Mesendoderm (in vitro differentiated cells): ENCODE measurements at regions not wholly inside any gene's neighbourhood (a gene's known extent, or its start where the extent isn't known, plus 50 kb on each side); places are given as distances from the start of the nearest gene placed in this dataset.
"Not testable (repeated sequence)": the region's sequence is repeated elsewhere in the genome, so short reads cannot be mapped to it uniquely, and the experiment has no call there.

ENCODE experiments used
- DNase-seq: peaks from one replicate; pipeline ENCODE4 v3.0.0; 2013
- H2AK5ac ChIP-seq: 2 replicates; pipeline ENCODE4 v1.6.1; 2013; ENCODE audit warnings: low read length, inconsistent platforms
- H2BK120ac ChIP-seq: 2 replicates; pipeline ENCODE4 v1.6.1; 2013; ENCODE audit warnings: low read depth, mild to moderate bottlenecking, low read length, moderate library complexity, mixed read lengths
- H2BK15ac ChIP-seq: replicated peaks from 2 replicates; pipeline ENCODE4 v1.6.1; 2013; ENCODE audit warnings: low read depth, mild to moderate bottlenecking, moderate library complexity
- H2BK5ac ChIP-seq: 2 replicates; pipeline ENCODE4 v1.6.1; 2013; ENCODE audit warnings: low read length, inconsistent platforms
- H3K18ac ChIP-seq: 2 replicates; pipeline ENCODE4 v1.6.1; 2013; ENCODE audit warnings: mild to moderate bottlenecking, low read length, mixed read lengths
- H3K23ac ChIP-seq: one replicate; pipeline ENCODE4 v1.6.1; 2013; ENCODE audit warnings: low read length
- H3K27ac ChIP-seq: 2 replicates; pipeline ENCODE4 v1.5.1; 2013; ENCODE audit warnings: low read depth, mild to moderate bottlenecking, inconsistent platforms, low read length, moderate library complexity
- H3K27me3 ChIP-seq: 2 replicates; pipeline ENCODE4 v1.6.1; 2013; ENCODE audit warnings: low read length, control low read depth, mild to moderate bottlenecking, inconsistent platforms; ENCODE audit not compliant: insufficient read depth, poor library complexity
- H3K36me3 ChIP-seq: 2 replicates; pipeline ENCODE4 v1.6.1; 2013; ENCODE audit warnings: low read length, inconsistent platforms; ENCODE audit not compliant: control insufficient read depth, insufficient read depth
- H3K4ac ChIP-seq: one replicate; pipeline ENCODE4 v1.6.1; 2013; ENCODE audit warnings: low read depth, mild to moderate bottlenecking, low read length, moderate library complexity
- H3K4me1 ChIP-seq: 2 replicates; pipeline ENCODE4 v1.6.1; 2013; ENCODE audit warnings: low read depth, low read length, inconsistent platforms; ENCODE audit not compliant: control insufficient read depth
- H3K4me2 ChIP-seq: 2 replicates; pipeline ENCODE4 v1.6.1; 2013; ENCODE audit warnings: low read length
- H3K4me3 ChIP-seq: 2 replicates; pipeline ENCODE4 v1.5.1; 2013; ENCODE audit warnings: mild to moderate bottlenecking, low read length
- H3K56ac ChIP-seq: one replicate; pipeline ENCODE4 v1.6.1; 2013; ENCODE audit warnings: low read length
- H3K79me1 ChIP-seq: 2 replicates; pipeline ENCODE4 v1.6.1; 2013; ENCODE audit warnings: low read length, inconsistent platforms
- H3K79me2 ChIP-seq: 2 replicates; pipeline ENCODE4 v1.6.1; 2013; ENCODE audit warnings: mild to moderate bottlenecking, low read length; ENCODE audit not compliant: control insufficient read depth, insufficient read depth
- H3K9ac ChIP-seq: 2 replicates; pipeline ENCODE4 v1.6.1; 2013; ENCODE audit warnings: low read length, inconsistent platforms
- H4K5ac ChIP-seq: one replicate; pipeline ENCODE4 v1.6.1; 2013; ENCODE audit warnings: low read length
- H4K8ac ChIP-seq: one replicate; pipeline ENCODE4 v1.6.1; 2013; ENCODE audit warnings: low read depth, mild to moderate bottlenecking, control low read depth, low read length, moderate library complexity
- WGBS: extraction: QIAGEN DNeasy Blood & Tissue Kit; methylation state at CpG from one replicate; pipeline ENCODE4 v1.1.7; 2013; ENCODE audit warnings: low lambda C conversion rate, missing lambda C conversion rate; ENCODE audit not compliant: insufficient coverage; ENCODE audit errors: extremely low coverage; 5-methylcytosine and 5-hydroxymethylcytosine counted together

DNA sequence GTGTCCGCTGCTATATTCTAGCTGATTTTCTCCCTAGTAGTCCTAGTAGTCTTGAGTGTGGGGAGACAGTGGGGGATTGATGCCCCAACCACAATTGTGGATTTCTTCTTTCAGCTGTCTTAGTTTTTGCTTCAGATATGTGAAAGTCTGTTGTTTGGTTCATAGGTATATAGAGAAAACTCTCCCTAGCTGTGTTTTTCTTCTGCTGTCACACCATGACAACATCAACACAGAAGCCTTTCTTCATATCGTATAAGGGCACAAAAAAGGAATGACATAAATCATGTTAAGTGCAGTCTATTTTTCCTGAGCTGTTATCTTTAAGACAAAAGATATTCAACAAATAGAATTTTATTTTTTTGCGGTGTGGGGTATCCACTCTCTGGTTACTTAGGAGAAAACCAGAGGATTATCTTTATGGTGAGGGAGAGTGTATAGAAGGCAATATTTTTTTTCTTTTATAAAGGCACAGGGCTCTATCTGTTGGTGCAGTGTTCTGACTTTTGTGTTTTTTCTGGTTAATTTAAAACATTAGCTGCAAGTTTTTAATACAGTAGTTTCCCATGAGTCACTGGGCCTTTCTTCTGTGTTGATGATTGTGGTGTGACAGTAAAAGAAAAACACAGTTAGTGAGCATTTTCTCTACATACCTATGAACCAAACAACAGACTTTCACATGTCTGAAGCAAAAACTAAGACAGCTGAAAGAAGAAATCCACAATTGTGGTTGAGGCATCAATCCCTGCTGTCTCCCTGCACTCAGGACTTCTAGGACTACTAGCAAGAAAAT, 139.3 kb upstream of the PLGLB2 start:
- H3K23ac ChIP-seq, result not testable (repeated sequence)

DNA sequence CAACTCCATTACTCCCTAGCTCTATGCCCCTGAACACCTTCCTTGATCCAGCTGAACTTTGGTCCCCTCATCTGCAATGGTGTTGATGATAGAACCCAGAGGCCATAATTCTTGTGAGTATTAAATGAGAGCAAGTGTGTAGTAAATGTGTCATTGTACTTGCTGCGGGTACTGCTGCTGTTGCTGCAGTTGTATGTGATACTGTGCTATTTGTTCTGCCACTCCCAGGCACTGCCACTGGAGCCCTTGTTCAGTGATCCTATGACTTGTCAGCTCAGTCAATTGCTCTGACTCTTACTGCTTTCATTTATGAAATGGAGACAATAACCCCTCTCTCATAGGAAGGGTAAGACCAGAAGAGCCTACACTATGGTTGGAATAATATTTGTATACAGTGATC, 136.9 kb upstream of the PLGLB2 start:
- not testable (repeated sequence) for H3K36me3 ChIP-seq, H3K4me2 ChIP-seq, H3K4me3 ChIP-seq, H4K5ac ChIP-seq, H3K4me1 ChIP-seq, H3K18ac ChIP-seq, H2BK5ac ChIP-seq, H2BK15ac ChIP-seq, H3K27me3 ChIP-seq, H3K4ac ChIP-seq, H2BK120ac ChIP-seq, H3K79me1 ChIP-seq, H4K8ac ChIP-seq, H2AK5ac ChIP-seq, H3K56ac ChIP-seq, H3K79me2 ChIP-seq, H3K27ac ChIP-seq, DNase-seq, H3K9ac ChIP-seq, H3K23ac ChIP-seq
- no CpG with 5 or more reads among the region's 1 CpG for WGBS

More for the DNA sequence above, 139.3 kb upstream of the PLGLB2 start:
- not testable (repeated sequence) for H3K4me3 ChIP-seq, H3K56ac ChIP-seq, H4K5ac ChIP-seq, H3K79me2 ChIP-seq, H3K9ac ChIP-seq, DNase-seq, H3K4me1 ChIP-seq, H4K8ac ChIP-seq, H2BK15ac ChIP-seq, H3K18ac ChIP-seq, H3K27me3 ChIP-seq, H2BK5ac ChIP-seq, H3K4ac ChIP-seq, H3K79me1 ChIP-seq, H2BK120ac ChIP-seq, H3K27ac ChIP-seq, H3K4me2 ChIP-seq, H2AK5ac ChIP-seq, H3K36me3 ChIP-seq
- no CpG with 5 or more reads among the region's 3 CpGs for WGBS

DNA sequence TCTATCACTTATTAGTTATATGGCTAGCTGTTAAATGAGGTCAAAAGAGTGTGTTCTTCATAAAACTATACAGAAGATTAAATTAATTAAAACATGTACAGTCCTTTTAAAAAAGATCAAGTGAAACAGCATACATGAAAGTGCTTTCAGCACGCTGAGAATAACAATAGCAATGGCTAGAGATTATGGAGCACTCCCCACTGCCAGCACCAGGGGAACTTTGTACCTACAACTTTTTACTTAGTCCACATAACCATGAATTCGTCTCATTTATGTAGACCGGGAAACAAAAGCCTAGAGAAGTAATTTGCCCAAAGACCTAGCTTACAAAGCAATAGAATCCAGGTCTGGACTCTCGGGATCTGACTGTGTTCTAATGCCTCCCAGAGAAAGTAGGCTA, 136.5 kb upstream of the PLGLB2 start:
- not testable (repeated sequence) for H3K9ac ChIP-seq, DNase-seq, H3K4me1 ChIP-seq, H3K27me3 ChIP-seq, H2AK5ac ChIP-seq, H4K5ac ChIP-seq, H3K27ac ChIP-seq, H3K18ac ChIP-seq, H3K56ac ChIP-seq, H3K79me1 ChIP-seq, H3K4ac ChIP-seq, H3K4me2 ChIP-seq, H2BK120ac ChIP-seq, H3K79me2 ChIP-seq, H3K4me3 ChIP-seq, H2BK5ac ChIP-seq, H4K8ac ChIP-seq, H2BK15ac ChIP-seq, H3K23ac ChIP-seq, H3K36me3 ChIP-seq
- WGBS, result no CpG with 5 or more reads among the region's 4 CpGs

DNA sequence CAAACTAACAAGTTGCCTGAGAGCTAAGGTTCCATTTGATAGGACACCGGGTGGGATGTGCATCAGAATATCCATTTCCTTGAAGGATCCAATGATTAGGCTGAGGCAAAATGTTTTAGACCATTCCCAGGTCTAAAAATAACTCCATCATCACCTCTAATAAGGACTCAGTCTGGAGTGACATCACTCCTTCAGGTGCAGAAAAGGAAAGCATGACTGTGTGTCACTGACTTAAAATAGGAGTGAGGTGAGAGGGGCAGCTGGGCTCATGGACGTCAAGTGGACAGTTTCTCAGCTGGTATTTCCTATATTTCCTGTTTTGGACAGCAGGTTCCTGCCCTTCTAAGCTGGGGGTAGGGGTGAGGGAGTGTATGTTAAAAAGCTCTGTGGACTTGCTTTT, 135.9 kb upstream of the PLGLB2 start:
- H2BK15ac ChIP-seq, H3K4me2 ChIP-seq, H3K79me1 ChIP-seq, H4K5ac ChIP-seq, DNase-seq, H3K18ac ChIP-seq, H3K79me2 ChIP-seq, H3K27me3 ChIP-seq, H3K36me3 ChIP-seq, H4K8ac ChIP-seq, H3K23ac ChIP-seq, H3K9ac ChIP-seq, H3K4ac ChIP-seq, H2AK5ac ChIP-seq, H2BK120ac ChIP-seq, H3K27ac ChIP-seq, H3K56ac ChIP-seq, H3K4me3 ChIP-seq, H3K4me1 ChIP-seq, H2BK5ac ChIP-seq: not testable (repeated sequence)
- WGBS, result no CpG with 5 or more reads among the region's 2 CpGs

DNA sequence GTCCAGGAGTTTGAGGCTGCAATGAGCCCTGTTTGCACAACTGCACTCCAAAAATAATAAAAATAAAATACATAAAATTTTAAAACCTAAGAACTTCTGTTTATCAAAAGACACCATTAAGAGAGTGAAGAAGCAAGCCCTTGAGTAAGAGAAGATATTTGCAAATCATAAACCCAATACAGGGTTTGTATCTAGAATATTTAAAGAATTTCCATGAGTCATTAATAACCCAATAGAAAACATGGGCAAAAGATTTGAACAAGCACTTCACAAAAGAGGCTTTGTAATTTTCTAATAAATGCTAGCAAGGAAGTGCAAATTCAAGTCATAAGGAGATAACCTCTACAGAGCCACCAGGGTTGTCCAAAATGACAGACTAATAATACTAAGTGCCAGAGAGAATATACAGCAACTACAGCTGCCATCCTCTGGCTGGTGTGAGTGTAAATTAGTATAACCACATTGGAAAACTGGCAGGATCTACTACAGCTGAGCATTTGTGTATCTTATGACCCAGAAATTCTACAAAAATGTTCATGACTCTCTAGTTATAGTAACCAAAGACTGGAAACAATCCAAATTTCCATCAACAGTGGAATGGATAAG, 133.0 kb upstream of the PLGLB2 start:
- H3K4me1 ChIP-seq, H3K27me3 ChIP-seq, H3K4ac ChIP-seq, H4K8ac ChIP-seq, H3K79me1 ChIP-seq, H3K23ac ChIP-seq, H3K4me3 ChIP-seq, DNase-seq, H3K9ac ChIP-seq, H3K79me2 ChIP-seq, H2BK15ac ChIP-seq, H3K4me2 ChIP-seq, H4K5ac ChIP-seq, H3K27ac ChIP-seq, H2BK120ac ChIP-seq, H3K56ac ChIP-seq, H3K18ac ChIP-seq, H3K36me3 ChIP-seq, H2BK5ac ChIP-seq, H2AK5ac ChIP-seq: not testable (repeated sequence)

DNA sequence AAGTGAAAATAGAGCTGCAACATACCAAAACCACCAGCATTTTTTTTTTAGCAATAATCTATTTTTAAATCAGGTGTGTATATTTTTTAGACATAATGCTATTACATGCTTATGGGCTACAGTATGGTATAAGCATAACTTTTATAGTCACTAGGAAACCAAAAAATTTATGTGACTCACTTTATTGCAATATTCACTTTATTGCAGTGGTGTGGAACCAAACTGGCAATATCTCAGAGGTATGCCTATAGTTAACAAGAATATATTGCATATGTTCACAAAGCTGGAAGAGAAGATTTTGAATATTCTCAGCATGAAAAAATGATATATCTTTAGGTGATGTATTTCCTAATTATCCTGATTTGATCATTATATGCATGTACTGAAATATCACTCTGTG, 128.8 kb upstream of the PLGLB2 start:
- H3K4me3 ChIP-seq, H2AK5ac ChIP-seq, H2BK5ac ChIP-seq, H2BK120ac ChIP-seq, H4K8ac ChIP-seq, H3K79me1 ChIP-seq, H3K27me3 ChIP-seq, DNase-seq, H3K9ac ChIP-seq, H3K79me2 ChIP-seq, H3K4me2 ChIP-seq, H2BK15ac ChIP-seq, H3K18ac ChIP-seq, H3K36me3 ChIP-seq, H4K5ac ChIP-seq, H3K4me1 ChIP-seq, H3K56ac ChIP-seq, H3K27ac ChIP-seq, H3K4ac ChIP-seq, H3K23ac ChIP-seq: not testable (repeated sequence)
